ENCODE measurements at regions not wholly inside any gene's neighbourhood (a gene's known extent, or its start where the extent isn't known, plus 50 kb on each side); places are given as distances from the start of the nearest gene placed in this dataset.

DNA sequence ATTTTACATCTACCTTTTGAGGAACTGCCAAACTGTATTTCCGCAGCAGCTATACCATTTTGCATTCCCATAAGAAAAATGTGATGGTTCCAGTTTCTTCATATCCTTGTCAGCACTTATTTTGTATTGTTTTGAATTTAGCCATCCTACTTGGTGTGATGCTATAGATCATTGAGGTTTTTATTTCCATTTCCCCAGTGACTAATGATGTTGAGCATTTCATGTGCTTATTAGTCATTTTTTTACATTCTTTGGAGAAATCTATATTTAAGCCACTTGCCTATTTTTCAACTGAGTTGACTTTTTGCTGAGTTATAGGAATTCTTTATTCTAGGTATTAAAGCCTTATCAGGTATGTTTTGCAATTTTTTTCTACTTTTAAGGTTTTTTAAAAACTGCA lies 347.6 kb upstream of the RARB start:
- Histone ChIP-seq H3K4me3 (ENCODE audit: insufficient read depth, low read depth, low read length) (no peak overlapping the region), H2BK20ac (ENCODE audit: low read depth, low read length) (no peak overlapping the region), H3K9me1 (ENCODE audit: insufficient read depth, low read length) (no peaks in the 10 kb centered on the region), H2BK5ac (ENCODE audit: low read depth, low read length, poor library complexity, severe bottlenecking) (no peak overlapping the region), H4K91ac (ENCODE audit: insufficient read depth, low read depth, low read length) (no peak overlapping the region), H2AFZ (replicated peaks; ENCODE audit: low read length, poor library complexity) (no peak overlapping the region), H3K18ac (ENCODE audit: low read depth, low read length) (no peak overlapping the region), H3K4me1 (ENCODE audit: control insufficient read depth, insufficient read depth, low read length) (no peaks in the 10 kb centered on the region), H3K56ac (ENCODE audit: extremely low read depth, insufficient read depth, low read length) (no peak overlapping the region), H3K23ac (ENCODE audit: low read depth, low read length) (no peak overlapping the region), H3K9ac (ENCODE audit: low read depth, low read length) (no peak overlapping the region), H3K36me3 (ENCODE audit: control insufficient read depth, insufficient read depth, low read length) (no peaks in the 10 kb centered on the region), H3K9me3 (ENCODE audit: control insufficient read depth, insufficient read depth, low read length) (no peaks in the 10 kb centered on the region), H3K14ac (replicated peaks; ENCODE audit: low read depth, low read length) (no peak overlapping the region), H2AK9ac (replicated peaks; ENCODE audit: low read depth, low read length, poor library complexity) (no peak overlapping the region), H3K79me1 (ENCODE audit: low read depth in 1 of 2, low read length in 2 of 2) (no peaks in the 10 kb centered on the region), H2AK5ac (ENCODE audit: low read depth, low read length) (no peak overlapping the region), H4K20me1 (ENCODE audit: insufficient read depth, low read length) (no peaks in the 10 kb centered on the region), H4K5ac (ENCODE audit: low read depth, low read length) (no peak overlapping the region), H3K4ac (ENCODE audit: low read depth, low read length) (no peak overlapping the region), H3K4me2 (ENCODE audit: low read depth, low read length) (no peak overlapping the region), H3K27me3 (ENCODE audit: control insufficient read depth, insufficient read depth, low read length) (no peaks in the 10 kb centered on the region), H3K27ac (ENCODE audit: insufficient read depth, low read length) (no peak overlapping the region), H2BK120ac (ENCODE audit: low read depth, low read length) (no peak overlapping the region), H4K8ac (ENCODE audit: low read depth in 2 of 2, low read length in 2 of 2) (no peak overlapping the region), H2BK15ac (ENCODE audit: low read depth, low read length) (no peak overlapping the region)
- no CpG with 5 or more reads among the region's 1 CpG for WGBS, 2 experiments (ENCODE audit: extremely low coverage in 2 of 2, insufficient read length in 1 of 2)
- intact Hi-C loops (cut with micrococcal nuclease) = no loop called here
- ATAC-seq (ENCODE audit: low read depth) (no peak), DNase-seq (no peak)
- POLR2A ChIA-PET (ENCODE audit: unreplicated experiment) = no interaction called here
- no TSS peak for BruUV-seq (replicated peaks)
- CTCF ChIA-PET = no interaction called here
- in situ Hi-C loops (cut with MboI; ENCODE audit: low sequenced_read_pairs) = no loop called here
- no peak for TF ChIP-seq CHD1 (IDR thresholded peaks at IDR 0.05; ENCODE audit: low read depth, low read length)
- TF ChIP-seq BHLHE40 (IDR thresholded peaks at IDR 0.05; ENCODE audit: low read depth, low read length) = no peak
- TF ChIP-seq NFE2L2 (IDR thresholded peaks at IDR 0.05; ENCODE audit: low read depth, low read length) = no peak
- TF ChIP-seq RAD21 (IDR thresholded peaks at IDR 0.05; ENCODE audit: low read length) = no peak
- TF ChIP-seq MAFK (IDR thresholded peaks at IDR 0.05; ENCODE audit: low read depth, low read length) = no peak
- no peak for TF ChIP-seq POLR2A (IDR thresholded peaks at IDR 0.05; ENCODE audit: low read depth, low read length)
- dilution Hi-C loops (cut with HindIII; ENCODE audit: low sequenced_read_pairs, unreplicated experiment) = no loop called here
